GM12878 (cell line): ENCODE measurements at regions not wholly inside any gene's neighbourhood (a gene's known extent, or its start where the extent isn't known, plus 50 kb on each side); places are given as distances from the start of the nearest gene placed in this dataset.

Experiments used
- ATAC-seq: fragments of 200-7000 bp; cut with Tn5 transposase; 3 replicates; pipeline ENCODE4 v1.9.1; 2020; ENCODE audit warnings: mild to moderate bottlenecking, moderate library complexity
- BruUV-seq: library from RNA; stranded (reverse); fragments of 400-500 nt; replicated peaks from 2 replicates; lab custom pipeline; 2021; lab: Mats Ljungman, UMichigan
- CTCF ChIA-PET: fragments of 300-600 bp; sonication (Branson Sonifier 250); formaldehyde crosslinking; extraction: SDS; loops from one replicate; lab custom pipeline; 2021; ENCODE audit warnings: inconsistent platforms; lab: Yijun Ruan, JAX
- POLR2A ChIA-PET: fragments of 350-600 bp; formaldehyde crosslinking; extraction: SDS; loops from one replicate; lab custom pipeline; 2021; ENCODE audit warnings: inconsistent platforms; lab: Charles Lee
- RAD21 ChIA-PET: fragments of 300-600 bp; sonication (Branson Sonifier 250); formaldehyde crosslinking; loops from one replicate; lab custom pipeline; 2023; ENCODE audit warnings: antibody characterized with exemption; ENCODE audit not compliant: unreplicated experiment; lab: Charles Lee
- SMC1A ChIA-PET: fragments of 300-600 bp; sonication (Branson Sonifier 250); formaldehyde crosslinking; loops from one replicate; lab custom pipeline; 2023; ENCODE audit not compliant: unreplicated experiment, uncharacterized antibody; lab: Charles Lee
- DNase-seq: peaks from one replicate; pipeline ENCODE4 v3.0.0-alpha.2; 2011; ENCODE audit warnings: low read depth, low spot score
- FAIRE-seq: peaks from 3 replicates; lab custom pipeline; 2011; peaks lifted over from hg19 to GRCh38; lab: Jason Lieb, UNC
- H2AFZ ChIP-seq: 2 replicates; pipeline ENCODE4 v1.6.0; 2011; ENCODE audit warnings: low read depth, low read length, control low read depth; ENCODE audit not compliant: control insufficient read depth
- H3K27ac ChIP-seq: 2 replicates; pipeline ENCODE4 v1.5.1; 2011; ENCODE audit warnings: control low read depth; ENCODE audit not compliant: control insufficient read depth, insufficient read depth
- H3K27me3 ChIP-seq, 2 experiments: replicated peaks in 1 of 2; 2 replicates each; pipeline versions ENCODE4 v1.6.0 to v1.6.1; 2011; ENCODE audit warnings: low read length in 1 of 2; ENCODE audit not compliant: control insufficient read depth in 2 of 2, insufficient read depth in 2 of 2
- H3K36me3 ChIP-seq, 2 experiments: 2 replicates each; pipeline ENCODE4 v1.5.1; 2011; ENCODE audit warnings: low read length in 1 of 2; ENCODE audit not compliant: control insufficient read depth in 2 of 2, insufficient read depth in 2 of 2
- H3K4me1 ChIP-seq: 2 replicates; pipeline ENCODE4 v1.6.1; 2011; ENCODE audit warnings: mild to moderate bottlenecking, low read length, moderate library complexity, mixed read lengths; ENCODE audit not compliant: control insufficient read depth, insufficient read depth
- H3K4me2 ChIP-seq: 2 replicates; pipeline ENCODE4 v1.6.0; 2011; ENCODE audit warnings: control low read depth; ENCODE audit not compliant: control insufficient read depth, insufficient read depth
- H3K4me3 ChIP-seq: fragments of 200-600 bp; sonication (generic); 2 replicates; pipeline ENCODE4 v1.5.1; 2016
- H3K79me2 ChIP-seq: 2 replicates; pipeline ENCODE4 v1.6.0; 2011; ENCODE audit warnings: low read length; ENCODE audit not compliant: control insufficient read depth, insufficient read depth
- H3K9ac ChIP-seq: 2 replicates; pipeline ENCODE4 v1.8.0; 2011; ENCODE audit warnings: low read length, control low read depth, mixed read lengths; ENCODE audit not compliant: control insufficient read depth, insufficient read depth
- H3K9me3 ChIP-seq: replicated peaks from 3 replicates; pipeline ENCODE4 v1.5.1; 2011; ENCODE audit warnings: mild to moderate bottlenecking, low read length; ENCODE audit not compliant: control insufficient read depth, insufficient read depth
- H4K20me1 ChIP-seq: 2 replicates; pipeline ENCODE4 v1.6.0; 2011; ENCODE audit not compliant: control insufficient read depth, insufficient read depth
- BACH1 ChIP-seq: fragments of 450-650 bp; IDR thresholded peaks from 2 replicates; pipeline ENCODE4 v1.6.1; 2017; ENCODE audit warnings: mild to moderate bottlenecking, borderline replicate concordance
- CHD4 ChIP-seq: fragments of 200-600 bp; sonication (generic); IDR thresholded peaks from 2 replicates; pipeline ENCODE4 v1.6.1; 2016; ENCODE audit warnings: mild to moderate bottlenecking
- HDGF ChIP-seq: fragments of 450-650 bp; IDR thresholded peaks from 2 replicates; pipeline ENCODE4 v1.6.1; 2016; ENCODE audit warnings: antibody characterized with exemption
- KLF5 ChIP-seq: fragments of 450-650 bp; IDR thresholded peaks from 2 replicates; pipeline ENCODE4 v1.6.1; 2014; ENCODE audit warnings: mild to moderate bottlenecking; ENCODE audit not compliant: partially characterized antibody
- NRF1 ChIP-seq: conservative IDR thresholded peaks from 2 replicates; pipeline ENCODE4 v1.6.1; 2011; ENCODE audit warnings: mild to moderate bottlenecking, low read depth, low read length, improper control_type of control experiment
- RAD21 ChIP-seq: IDR thresholded peaks from 2 replicates; pipeline ENCODE4 v1.6.1; 2011; ENCODE audit warnings: mild to moderate bottlenecking, low read depth, low read length, moderate library complexity; ENCODE audit not compliant: insufficient read depth
- RUNX3 ChIP-seq: IDR thresholded peaks from 2 replicates; pipeline ENCODE4 v1.6.1; 2012; ENCODE audit warnings: low read length, inconsistent platforms
- SMC3 ChIP-seq: IDR thresholded peaks from 2 replicates; pipeline ENCODE4 v1.6.1; 2011; ENCODE audit warnings: low read length, improper control_type of control experiment, borderline replicate concordance
- WRNIP1 ChIP-seq: IDR thresholded peaks from 2 replicates; pipeline ENCODE4 v1.6.1; 2011; ENCODE audit warnings: low read depth, low read length, improper control_type of control experiment, borderline replicate concordance
- ZNF384 ChIP-seq: IDR thresholded peaks from 2 replicates; pipeline ENCODE4 v1.6.1; 2012; ENCODE audit warnings: low read depth, mild to moderate bottlenecking, low read length, improper control_type of control experiment, borderline replicate concordance
- ZNF687 ChIP-seq: fragments of 450-650 bp; IDR thresholded peaks from 2 replicates; pipeline ENCODE4 v1.6.1; 2017; ENCODE audit warnings: mild to moderate bottlenecking, moderate library complexity
- WGBS: methylation state at CpG from one replicate; pipeline ENCODE4 v1.1.6; 2016; ENCODE audit warnings: low lambda C conversion rate; ENCODE audit not compliant: insufficient replicate concordance, insufficient coverage; ENCODE audit errors: missing lambda C conversion rate; 5-methylcytosine and 5-hydroxymethylcytosine counted together
- in situ Hi-C: fragments of 300-500 bp; cut with MboI; formaldehyde crosslinking; loops from 9 replicates; pipeline ENCODE4 v1.14.3; 2018; ENCODE audit warnings: mixed read lengths
- intact Hi-C: fragments of 100-400 bp; cut with micrococcal nuclease; formaldehyde crosslinking; loops from one replicate; pipeline ENCODE4 v1.14.2; 2022; ENCODE audit not compliant: unreplicated experiment
- TF ChIP-seq, protein P1 (sequence below): IDR thresholded peaks from 2 replicates; pipeline ENCODE4 v1.6.1; 2012; ENCODE audit warnings: low read length, inconsistent platforms

GRCh38 chr6:164108869-164109769, 694.6 kb downstream of the QKI start:
- H3K27ac ChIP-seq: no peak overlapping the region
- RAD21 ChIA-PET: no interaction called here
- H3K36me3 ChIP-seq: no peaks in the 10 kb centered on the region
- no peak for ATAC-seq
- no TSS peak for BruUV-seq
- H2AFZ ChIP-seq: no peak overlapping the region
- FAIRE-seq: no peak
- 33% methylated on average over 20 of the region's 20 CpGs for WGBS
- POLR2A ChIA-PET: no interaction called here
- H3K4me2 ChIP-seq: no peak overlapping the region
- no peak overlapping the region for H3K9ac ChIP-seq
- CTCF ChIA-PET: no interaction called here
- no peaks in the 10 kb centered on the region for H4K20me1 ChIP-seq
- TF ChIP-seq, protein P1, sequence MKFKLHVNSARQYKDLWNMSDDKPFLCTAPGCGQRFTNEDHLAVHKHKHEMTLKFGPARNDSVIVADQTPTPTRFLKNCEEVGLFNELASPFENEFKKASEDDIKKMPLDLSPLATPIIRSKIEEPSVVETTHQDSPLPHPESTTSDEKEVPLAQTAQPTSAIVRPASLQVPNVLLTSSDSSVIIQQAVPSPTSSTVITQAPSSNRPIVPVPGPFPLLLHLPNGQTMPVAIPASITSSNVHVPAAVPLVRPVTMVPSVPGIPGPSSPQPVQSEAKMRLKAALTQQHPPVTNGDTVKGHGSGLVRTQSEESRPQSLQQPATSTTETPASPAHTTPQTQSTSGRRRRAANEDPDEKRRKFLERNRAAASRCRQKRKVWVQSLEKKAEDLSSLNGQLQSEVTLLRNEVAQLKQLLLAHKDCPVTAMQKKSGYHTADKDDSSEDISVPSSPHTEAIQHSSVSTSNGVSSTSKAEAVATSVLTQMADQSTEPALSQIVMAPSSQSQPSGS: 0 out of 2 replicates have a peak, but pooled peaks have one; percentile 25
- TF ChIP-seq KLF5 (no peak), RUNX3 (peak; percentile 31; the same call in 1 of the 2 replicates)
- intact Hi-C loops: loop anchor here (10.0 kb wide), 2 partner anchors 694 to 816 kb away; partner anchors contain the start of gene QKI
- no peaks in the 10 kb centered on the region for H3K4me1 ChIP-seq
- H3K4me3 ChIP-seq: no peak overlapping the region
- no peaks in the 10 kb centered on the region for H3K79me2 ChIP-seq
- SMC1A ChIA-PET: interaction anchor here (1.0 kb wide), 2 partner anchors 10 to 1251 kb away, joined by 3 to 4 read pairs; no protein-coding TSS in a partner anchor
- no peaks in the 10 kb centered on the region for H3K9me3 ChIP-seq
- no peaks in the 10 kb centered on the region for H3K27me3 ChIP-seq
- DNase-seq: no peak
- in situ Hi-C loops: no loop called here

GRCh38 chr6:164108092-164108491, 693.6 kb downstream of the QKI start:
- SMC1A ChIA-PET: no interaction called here
- ATAC-seq (no peak), FAIRE-seq (no peak), DNase-seq (no peak)
- Histone ChIP-seq H3K9ac (no peak overlapping the region), H2AFZ (no peak overlapping the region), H3K4me3 (no peak overlapping the region), H3K79me2 (no peaks in the 10 kb centered on the region), H3K9me3 (no peaks in the 10 kb centered on the region), H3K27me3 (no peaks in the 10 kb centered on the region), H3K36me3 (no peaks in the 10 kb centered on the region), H4K20me1 (no peaks in the 10 kb centered on the region), H3K27ac (no peak overlapping the region), H3K4me1 (no peaks in the 10 kb centered on the region), H3K4me2 (no peak overlapping the region)
- CTCF ChIA-PET: no interaction called here
- in situ Hi-C loops (no loop called here), intact Hi-C loops (loop anchor here (10.0 kb wide), 2 partner anchors 693 to 817 kb away; partner anchors contain the start of gene QKI)
- no TSS peak for BruUV-seq
- RAD21 ChIA-PET: no interaction called here
- 29% methylated on average over 4 of the region's 4 CpGs for WGBS
- POLR2A ChIA-PET: no interaction called here
- TF ChIP-seq CHD4 (no peak), ZNF384 (no peak), ZNF687 (no peak), NRF1 (no peak), BACH1 (no peak), SMC3 (no peak), HDGF (no peak), RAD21 (no peak), WRNIP1 (no peak)
